OCI-LY7 (cell line): ENCODE measurements at regions not wholly inside any gene's neighbourhood (a gene's known extent, or its start where the extent isn't known, plus 50 kb on each side); places are given as distances from the start of the nearest gene placed in this dataset.

Source experiments
- EZH2phosphoT487 ChIP-seq: fragments of 200-600 bp; sonication (generic); IDR thresholded peaks from 2 replicates; pipeline ENCODE4 v1.6.1; 2018; ENCODE audit warnings: low read depth, borderline replicate concordance, mild to moderate bottlenecking, mixed run types, antibody characterized with exemption, low read length, moderate library complexity, mixed read lengths
- TF ChIP-seq, protein P1 (sequence below): fragments of 200-600 bp; sonication (generic); conservative IDR thresholded peaks from 2 replicates; pipeline ENCODE4 v1.5.1; 2014; ENCODE audit warnings: mild to moderate bottlenecking, antibody characterized with exemption, low read length, moderate library complexity, mixed read lengths

DNA sequence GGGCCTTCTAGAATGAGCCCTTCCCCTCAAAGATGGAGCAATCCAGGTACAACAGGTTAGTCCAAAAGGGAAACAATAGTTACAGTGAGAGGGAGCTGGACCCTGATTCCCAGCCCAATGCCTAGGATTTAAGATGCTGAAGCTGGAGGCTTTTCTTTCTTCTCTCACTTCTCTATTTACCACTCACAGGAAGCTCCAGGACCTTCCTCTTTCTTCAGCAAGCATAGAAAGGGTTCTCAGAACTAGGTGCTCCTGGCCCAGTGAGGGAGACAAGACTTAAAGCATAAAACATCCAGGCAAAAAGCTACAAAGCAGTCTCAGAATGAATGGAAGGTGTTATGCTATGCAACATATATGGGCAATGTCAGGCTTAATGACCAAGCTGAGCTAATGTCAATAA lies 279.0 kb downstream of the SRBD1 start:
- TF ChIP-seq, protein P1, sequence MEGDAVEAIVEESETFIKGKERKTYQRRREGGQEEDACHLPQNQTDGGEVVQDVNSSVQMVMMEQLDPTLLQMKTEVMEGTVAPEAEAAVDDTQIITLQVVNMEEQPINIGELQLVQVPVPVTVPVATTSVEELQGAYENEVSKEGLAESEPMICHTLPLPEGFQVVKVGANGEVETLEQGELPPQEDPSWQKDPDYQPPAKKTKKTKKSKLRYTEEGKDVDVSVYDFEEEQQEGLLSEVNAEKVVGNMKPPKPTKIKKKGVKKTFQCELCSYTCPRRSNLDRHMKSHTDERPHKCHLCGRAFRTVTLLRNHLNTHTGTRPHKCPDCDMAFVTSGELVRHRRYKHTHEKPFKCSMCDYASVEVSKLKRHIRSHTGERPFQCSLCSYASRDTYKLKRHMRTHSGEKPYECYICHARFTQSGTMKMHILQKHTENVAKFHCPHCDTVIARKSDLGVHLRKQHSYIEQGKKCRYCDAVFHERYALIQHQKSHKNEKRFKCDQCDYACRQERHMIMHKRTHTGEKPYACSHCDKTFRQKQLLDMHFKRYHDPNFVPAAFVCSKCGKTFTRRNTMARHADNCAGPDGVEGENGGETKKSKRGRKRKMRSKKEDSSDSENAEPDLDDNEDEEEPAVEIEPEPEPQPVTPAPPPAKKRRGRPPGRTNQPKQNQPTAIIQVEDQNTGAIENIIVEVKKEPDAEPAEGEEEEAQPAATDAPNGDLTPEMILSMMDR = no peak
- no peak for TF ChIP-seq EZH2phosphoT487
